UCSD-AML1 (cell line): ENCODE measurements at regions not wholly inside any gene's neighbourhood (a gene's known extent, or its start where the extent isn't known, plus 50 kb on each side); places are given as distances from the start of the nearest gene placed in this dataset.
A peak's percentile ranks its signal among the peaks of the same experiment; 100 is the strongest.

Source experiments
- DNase-seq: peaks from one replicate; lab custom pipeline; 2025; ENCODE audit not compliant: unreplicated experiment; lab: John Stamatoyannopoulos, UW

DNA sequence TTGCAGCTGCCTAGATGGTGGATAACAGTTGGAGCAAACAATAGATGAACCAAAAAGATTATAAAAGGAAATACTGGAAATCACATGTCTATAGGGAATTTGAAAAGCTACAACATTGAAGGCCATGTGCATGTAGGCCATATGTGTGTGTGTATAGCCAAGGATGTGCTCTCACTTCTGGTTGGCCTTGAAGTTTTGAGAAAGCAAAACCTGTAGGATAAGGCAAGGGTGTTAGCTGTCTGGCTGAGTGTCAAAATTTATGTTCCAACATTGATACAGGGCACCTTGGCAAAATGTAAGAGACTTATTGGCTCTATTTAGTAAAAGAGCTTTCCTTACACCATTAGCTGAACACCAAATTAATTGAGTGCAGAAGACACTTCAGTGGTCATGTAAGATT lies 1723.6 kb upstream of the PCDH20 start:
- DNase-seq, result no peak

DNA sequence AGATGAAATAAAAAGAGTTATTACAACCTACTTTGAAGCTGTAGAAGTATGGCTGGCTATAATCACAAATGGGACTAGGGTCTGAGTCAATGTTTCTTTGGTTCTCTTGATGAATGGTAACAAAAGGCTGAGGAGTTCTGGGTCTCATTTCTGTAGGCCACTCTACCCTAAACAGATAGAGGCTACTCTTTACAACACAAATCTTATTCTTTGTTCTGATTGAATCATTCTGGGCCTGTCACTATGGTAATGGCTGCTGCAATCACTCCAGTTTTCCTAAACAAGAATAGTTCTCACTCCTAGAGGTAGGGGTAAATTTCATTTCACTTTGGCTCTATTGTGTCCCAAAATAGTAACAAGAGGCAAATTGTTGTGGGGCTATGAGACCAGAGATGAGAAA lies 1714.3 kb upstream of the PCDH20 start:
- no peak for DNase-seq

DNA sequence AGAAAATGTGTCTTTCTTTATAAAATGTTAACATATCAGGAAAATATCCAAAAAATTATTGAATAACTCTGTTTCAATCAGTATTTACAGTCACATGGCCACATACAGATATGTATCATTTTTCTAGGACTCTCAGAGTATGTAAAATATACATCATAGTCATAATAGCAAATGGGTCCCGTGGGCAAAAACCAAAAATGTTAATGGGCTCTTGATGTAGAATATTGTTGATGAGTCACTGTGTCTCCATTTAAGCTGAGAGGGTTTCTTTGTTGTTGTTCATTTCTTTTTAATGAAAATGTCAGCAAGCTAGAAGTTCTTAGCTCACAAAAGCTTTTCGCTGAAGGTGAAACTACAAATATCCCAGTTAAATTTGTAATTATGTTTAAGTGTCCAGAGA lies 1713.1 kb upstream of the PCDH20 start:
- no peak for DNase-seq

DNA sequence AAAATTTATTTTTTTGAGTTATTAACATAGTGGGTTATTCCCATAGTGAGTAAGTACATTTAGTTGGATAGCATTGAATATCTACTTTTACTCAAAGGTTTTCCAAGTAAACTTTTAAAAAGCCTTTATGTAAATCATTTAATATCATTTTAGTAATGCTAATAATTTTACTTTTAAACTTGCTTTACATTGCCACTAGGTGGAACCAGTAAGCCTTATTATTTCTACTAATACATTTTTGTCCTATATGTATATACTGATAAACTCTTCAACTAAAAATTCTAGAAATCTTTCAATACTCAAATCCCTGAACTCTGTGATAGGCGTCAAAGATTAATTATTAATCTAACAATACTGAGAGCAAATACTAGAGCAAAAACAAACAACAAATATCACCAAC lies 1709.2 kb upstream of the PCDH20 start:
- no peak for DNase-seq

DNA sequence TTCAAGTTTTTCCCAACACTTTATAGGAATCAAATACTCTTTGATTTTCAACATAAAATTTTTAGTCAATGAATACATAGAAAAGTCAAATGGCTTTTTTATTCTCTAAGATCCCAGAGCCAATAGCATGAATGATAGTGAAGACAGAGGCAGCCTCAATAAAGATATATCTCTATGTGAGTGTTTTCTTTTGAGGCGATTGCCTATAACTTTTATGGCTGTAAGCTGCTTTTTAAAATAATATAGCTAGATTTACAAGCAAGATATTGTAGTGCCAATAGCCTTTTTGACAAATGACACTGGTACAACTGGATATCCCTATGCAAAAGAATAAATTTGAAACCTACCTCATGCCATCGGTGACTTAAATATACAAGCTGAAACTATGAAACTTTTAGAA lies 1705.2 kb upstream of the PCDH20 start:
- no peak for DNase-seq

DNA sequence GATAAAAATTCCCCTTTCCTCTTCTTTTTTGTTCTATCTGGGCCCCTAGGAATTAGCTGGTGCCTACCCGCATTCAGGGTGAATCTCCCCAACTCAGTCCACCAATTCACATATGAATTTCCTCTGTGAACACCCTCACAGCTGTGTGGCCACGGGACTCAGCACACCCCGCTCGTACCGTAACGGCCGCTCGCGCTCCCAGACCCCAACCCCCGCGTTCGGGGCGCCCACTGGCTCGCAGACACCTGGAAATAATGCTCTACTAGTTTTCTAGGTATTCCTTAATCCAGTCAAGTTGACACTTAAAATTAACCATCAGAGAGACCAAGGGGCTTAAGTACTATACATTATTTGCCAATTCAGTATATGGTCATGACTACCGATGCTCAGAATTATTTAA lies 1702.1 kb upstream of the PCDH20 start:
- DNase-seq, result peak; percentile 2

DNA sequence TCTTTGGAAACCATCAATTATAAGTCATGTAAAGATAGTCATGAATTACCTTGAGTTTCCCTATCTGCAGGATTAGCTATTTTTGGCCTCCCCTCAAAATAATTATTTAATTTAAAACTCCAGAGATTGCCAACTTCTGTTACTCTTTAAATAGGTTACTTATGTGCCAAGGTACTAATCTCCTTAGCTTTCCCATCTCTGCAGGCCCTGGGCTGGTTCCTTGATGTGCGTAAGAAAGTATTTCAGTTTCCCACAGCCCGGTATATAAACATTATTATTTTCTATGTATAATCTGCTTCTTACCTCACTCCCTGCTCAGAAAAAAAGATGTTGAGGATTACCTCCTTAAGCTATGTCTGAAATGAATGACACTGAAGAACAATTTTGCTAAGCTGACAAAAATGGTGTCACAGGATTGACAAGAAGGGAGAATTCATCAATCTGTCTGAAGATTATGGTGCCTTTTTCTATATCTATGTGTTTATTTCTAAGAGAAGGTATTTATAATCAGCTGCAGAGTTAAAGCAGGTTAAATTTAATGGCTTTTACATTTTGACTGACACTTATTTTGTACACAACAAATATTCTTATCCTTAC lies 1697.2 kb upstream of the PCDH20 start:
- no peak for DNase-seq

DNA sequence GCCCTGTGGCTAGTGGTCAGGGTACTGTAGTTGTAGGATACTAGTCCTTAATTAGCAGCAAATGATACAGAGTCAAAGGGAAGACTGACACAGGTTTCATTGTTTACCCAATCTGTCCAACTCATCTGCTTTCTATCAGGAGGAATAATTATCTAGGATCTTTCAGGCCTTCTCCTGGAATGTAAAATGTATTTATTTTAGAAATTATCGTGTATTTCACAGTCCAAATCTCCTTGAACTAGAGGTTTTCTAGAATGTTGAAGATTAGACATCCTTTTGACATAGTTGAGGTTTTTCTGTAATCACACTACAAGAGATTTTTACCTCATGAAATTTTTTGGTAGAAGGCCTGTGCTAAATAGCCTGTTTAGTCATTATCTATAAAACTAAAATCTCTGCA lies 1694.8 kb upstream of the PCDH20 start:
- DNase-seq, result no peak

DNA sequence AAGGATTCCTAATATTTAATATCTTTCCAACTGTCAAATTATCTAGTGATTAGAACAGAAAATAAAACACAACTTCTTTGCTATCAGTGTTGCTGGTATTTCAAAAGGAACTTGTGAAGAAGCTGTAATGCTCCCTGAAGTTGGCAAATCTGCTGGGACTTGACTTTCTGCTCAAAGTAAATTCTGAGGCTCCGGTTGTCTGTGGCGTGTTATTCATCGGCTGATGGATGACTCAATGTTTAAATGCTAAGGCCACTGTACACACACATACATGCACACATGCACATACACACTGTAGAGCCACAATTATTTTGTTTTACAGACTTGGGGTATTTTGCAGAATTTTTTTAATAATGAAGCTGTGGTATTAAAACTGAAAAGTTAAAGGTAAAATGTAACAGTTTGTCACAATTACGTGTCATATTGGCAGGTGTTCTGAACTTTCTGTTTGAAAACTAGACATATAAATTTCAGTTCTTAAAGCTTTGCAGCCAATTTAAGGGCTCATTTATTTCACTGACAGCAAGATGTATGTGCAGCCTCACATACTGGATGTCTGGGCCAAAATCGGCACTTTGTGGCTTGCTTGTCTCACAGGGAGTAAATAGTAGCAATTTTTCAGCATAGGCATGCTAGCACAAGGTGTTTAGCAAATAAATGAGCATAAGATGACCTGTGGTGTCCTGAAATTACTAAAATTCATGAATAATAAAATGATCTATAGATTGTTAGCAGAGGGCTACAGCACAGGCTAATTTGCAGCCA lies 1691.7 kb upstream of the PCDH20 start:
- DNase-seq, result no peak

DNA sequence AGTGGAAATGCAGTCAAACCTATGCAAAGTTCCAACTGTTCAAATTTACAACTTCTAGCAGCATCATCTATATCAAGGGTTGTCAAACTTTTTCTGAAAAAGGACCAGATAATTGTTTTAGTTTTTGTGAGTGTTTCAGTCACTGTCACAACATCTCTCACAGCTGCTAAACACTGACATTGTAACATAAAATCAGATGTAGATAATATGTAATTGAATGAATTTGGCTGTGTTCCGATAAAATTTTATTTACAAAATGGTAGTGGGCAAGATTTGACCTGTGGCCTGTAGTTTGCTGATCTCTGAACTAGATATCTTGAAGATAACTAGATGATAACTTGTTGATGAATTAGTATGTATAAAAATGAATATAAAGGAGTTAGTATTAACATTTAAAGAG lies 1679.1 kb upstream of the PCDH20 start:
- DNase-seq, result no peak

DNA sequence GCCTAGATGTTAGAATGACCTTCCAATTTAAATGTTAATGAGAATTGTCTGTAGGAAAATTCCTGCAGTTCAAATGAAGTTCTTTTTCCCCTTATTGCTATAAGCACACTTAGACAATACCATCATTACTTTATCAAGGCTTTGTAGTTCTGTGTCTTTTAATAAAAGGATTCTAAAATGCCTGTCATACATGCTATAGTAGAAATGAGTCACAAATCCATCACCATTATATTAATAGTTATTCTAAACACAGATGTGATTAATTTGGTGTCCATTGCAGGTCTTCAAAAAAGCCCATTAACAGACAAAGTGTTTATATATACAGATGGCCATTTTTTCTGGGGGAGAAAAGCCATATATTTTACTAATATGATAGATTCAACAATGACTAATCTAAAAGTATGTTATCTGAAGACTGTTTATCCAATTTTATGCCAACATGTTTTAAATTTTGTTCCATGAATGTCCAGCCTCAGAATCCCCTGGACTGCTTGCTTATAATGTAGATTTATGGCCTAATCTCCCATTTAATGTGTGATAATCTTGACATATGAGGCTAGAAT lies 1678.3 kb upstream of the PCDH20 start:
- no peak for DNase-seq

DNA sequence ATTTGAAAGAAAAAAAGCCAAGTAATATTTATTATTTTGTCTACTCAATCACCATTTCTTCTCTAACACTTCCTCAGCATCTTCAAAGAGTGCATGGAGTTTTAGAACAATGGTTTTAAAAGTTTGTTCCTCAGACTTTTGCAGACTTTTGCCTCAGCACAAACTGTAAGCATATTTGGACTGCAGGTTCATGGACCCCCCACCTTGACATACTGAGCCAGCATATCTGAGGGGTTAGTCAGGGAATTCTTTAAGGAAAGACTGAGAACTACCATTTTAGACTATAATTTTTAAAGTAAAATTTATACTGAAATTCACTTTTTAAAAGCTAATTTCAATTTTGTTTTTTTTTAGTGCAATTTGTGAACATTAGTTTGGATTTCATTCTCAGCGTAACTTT lies 1676.8 kb upstream of the PCDH20 start:
- no peak for DNase-seq

DNA sequence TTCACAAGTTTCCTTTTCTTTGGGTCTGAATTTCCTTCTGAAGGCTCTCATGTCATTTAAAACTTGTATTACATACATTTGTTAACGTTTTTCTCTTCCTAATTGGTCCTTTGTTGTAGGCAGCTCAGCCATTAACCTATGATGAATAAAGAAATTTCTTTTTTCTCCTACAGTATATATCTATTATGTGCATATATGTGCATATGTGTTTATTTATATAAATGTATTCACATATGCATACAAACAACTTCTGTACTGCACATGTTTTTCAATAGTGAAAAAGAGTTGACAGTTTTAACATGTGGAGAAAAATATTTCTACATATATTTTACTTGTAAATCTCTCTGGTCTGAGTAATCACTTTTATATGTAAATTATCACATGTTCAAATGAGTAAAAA lies 1674.9 kb upstream of the PCDH20 start:
- DNase-seq, result no peak

DNA sequence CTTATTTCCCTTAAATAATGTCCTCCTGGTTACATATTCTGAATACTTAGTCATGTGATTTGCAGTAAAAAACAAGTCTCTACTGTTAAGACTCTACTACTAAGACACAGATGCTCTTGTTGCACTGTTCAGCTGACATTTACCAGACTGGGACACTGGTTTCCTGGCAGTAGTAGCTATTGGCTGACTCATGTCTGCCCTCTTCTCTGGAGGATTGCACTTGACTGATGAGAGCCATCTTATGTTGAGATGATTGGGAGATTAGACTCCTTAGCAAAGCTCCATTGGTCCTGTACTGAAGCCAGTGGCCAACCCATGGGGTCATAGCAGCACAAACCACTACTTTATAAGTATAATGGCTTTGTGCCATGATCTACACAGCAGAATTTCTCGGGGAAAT lies 1672.6 kb upstream of the PCDH20 start:
- no peak for DNase-seq

DNA sequence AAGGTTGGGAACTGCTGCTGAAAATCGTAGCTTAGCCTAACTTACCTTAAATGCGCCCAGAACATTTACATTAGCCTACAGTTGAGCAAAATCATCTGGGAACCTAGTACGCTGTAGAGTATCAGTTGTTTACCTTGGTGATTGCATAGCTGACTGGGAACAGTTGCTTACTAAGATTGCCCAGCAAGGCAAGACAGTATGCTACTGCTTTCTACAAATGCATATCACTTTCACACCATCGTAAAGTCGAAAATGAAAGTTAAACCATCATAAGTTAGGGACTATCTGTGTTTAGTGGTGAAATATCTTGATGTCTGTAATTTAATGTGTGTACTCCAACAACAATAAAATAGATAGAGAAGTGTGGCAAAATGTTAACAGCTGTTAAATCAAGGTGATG lies 1670.6 kb upstream of the PCDH20 start:
- DNase-seq, result no peak

DNA sequence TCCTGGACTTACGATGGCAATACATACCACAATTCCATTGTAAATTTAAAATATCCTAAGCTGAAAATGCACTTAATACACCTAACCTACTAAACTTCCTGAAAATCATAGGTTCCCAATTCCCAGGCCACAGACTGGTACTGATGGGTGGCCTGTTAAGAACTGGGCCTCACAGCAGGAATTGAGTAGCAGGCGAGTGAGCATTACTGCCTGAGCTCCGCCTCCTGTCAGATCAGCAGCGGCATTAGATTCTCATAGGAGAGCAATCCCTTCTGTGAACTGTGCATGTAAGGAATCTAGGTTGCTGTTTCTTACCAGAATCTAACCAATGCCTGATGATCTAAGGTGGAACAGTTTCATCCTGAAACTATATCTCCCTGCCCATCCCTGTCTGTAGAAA lies 1670.2 kb upstream of the PCDH20 start:
- no peak for DNase-seq

DNA sequence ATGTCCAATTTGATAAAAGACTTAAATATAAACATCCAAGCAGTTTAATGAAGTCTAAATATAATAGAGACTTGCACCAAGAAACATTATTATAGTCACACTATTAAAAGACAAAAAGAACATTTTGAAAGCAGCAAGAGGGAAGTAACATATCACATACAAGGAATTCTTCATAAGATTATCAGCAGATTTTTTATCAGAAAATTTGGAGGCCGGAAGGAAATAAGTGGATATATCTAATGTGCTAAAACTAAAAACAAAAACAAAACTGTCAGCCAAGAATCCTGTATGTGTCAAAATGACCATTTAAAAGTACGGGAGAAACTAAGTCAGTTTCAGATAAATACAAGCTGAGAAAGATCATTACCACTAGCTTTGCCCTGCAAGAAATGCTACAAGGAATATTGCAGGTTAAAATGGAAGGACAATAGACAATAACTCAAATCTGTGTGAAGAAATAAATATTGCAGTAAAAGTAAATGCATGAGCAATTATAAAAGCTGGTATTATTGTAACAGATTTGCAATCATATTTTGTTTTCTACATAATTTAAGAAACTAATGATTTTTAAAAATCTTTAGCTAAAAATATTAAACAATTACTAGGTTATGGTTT lies 1665.9 kb upstream of the PCDH20 start:
- no peak for DNase-seq

DNA sequence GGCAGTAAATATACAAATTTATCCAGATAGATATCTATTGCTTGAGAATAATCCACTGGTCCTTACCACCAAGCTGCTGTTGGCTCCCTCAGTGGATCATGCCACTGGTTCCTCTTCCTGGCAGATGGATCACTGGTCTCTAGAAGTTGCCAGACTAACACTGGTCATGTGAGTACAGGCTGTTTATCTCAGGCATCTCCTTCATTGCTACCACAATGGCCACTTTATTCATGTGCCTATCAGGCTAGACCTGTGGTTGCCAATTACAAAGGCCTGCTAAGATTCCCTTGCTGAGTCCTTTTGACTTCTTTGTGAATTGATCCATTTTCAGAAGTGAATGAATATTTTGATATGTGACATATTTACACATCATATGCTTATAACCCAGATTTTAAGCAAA lies 1659.5 kb upstream of the PCDH20 start:
- DNase-seq, result no peak

DNA sequence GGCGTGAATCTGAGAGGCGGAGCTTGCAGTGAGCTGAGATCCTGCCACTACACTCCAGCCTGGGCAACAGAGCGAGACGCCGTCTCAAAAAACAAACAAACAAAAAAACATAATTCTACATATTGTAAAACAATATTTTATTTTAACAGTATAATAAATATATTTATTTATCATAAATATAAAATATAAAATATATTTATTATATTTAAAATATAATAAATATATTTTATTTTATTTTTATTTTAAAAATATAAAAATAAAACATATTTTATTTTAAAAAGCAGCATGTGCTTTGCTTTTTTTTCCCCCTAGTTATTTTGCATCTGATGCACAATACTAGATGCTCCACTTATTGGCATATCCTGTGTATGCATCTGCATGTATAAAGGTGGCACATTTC lies 1634.6 kb upstream of the PCDH20 start:
- DNase-seq, result no peak

DNA sequence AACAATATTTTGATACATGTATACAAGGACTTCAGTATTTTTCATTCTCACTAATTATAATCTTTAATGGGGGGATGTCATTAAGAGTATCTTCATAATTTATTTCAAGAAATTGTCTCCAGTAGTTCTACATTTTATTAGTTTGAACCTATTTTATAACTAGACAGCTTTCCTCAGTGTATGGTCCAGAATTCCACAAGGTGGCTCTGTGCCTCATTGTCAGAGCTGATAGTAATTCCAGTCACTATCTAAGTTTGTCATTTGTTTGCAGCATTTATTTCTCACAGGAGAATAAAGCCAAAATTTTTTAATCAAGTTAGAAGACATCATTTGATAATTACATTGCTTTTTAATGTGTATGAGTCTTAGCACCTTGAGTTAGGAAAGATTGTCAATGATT lies 1633.0 kb upstream of the PCDH20 start:
- no peak for DNase-seq

DNA sequence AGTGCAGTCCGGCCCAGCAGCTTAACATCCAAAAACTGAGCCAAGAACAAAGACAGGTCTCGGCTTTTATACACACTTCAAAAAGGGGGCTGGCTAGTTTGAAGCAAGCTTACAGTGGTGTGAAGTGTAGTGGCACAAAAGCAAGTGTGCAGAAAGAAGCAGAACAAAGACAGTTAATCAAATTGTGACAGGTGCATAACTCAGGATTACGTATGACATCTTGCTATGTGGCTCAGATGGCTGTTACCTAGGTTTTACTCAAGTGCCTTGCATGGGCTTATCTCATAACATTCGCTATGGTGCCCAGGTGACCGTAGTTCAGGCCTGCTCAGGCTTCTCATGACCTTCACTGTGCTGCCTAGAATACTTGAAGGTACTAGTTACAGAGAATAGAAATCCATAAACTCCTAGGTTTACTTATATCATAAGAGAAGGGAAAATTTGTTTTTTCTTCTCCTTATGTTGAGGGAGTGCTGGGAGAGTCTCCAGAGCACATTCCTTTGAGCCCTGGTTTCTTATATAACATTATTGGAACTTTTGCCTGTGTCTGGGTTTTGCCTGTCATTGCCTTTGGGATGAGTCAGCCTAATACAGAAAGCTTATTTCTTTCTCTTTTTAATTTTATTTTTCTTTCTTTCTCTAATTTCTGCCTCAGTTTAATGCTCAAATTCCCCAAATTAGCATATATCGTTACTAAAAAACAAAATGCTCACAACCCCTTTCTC lies 1629.1 kb upstream of the PCDH20 start:
- peak; percentile 1 for DNase-seq

DNA sequence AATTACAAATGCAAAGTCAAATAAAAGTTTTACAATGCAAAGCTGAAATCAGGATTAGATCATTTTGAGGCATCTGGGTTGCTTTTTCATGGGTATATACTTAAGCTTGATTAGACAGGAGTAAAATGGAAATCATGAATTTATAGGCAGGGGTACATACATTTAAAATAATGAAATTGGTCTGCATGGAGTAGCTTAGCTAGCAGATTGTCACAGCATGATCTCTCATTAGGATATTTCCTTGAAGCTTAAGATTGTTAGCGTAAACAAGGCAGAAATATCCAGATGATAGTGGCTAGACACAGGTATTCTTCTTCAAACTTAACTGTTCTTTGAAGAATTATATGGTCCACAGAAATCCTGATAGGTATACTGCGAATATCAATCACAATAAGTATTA lies 1627.0 kb upstream of the PCDH20 start:
- DNase-seq, result no peak
